ENCODE measurements at regions not wholly inside any gene's neighbourhood (a gene's known extent, or its start where the extent isn't known, plus 50 kb on each side); places are given as distances from the start of the nearest gene placed in this dataset.
A peak's percentile ranks its signal among the peaks of the same experiment; 100 is the strongest.
"Not testable (repeated sequence)": the region's sequence is repeated elsewhere in the genome, so short reads cannot be mapped to it uniquely, and the experiment has no call there.

- no peaks in the 10 kb centered on the region for H3K36me3 ChIP-seq (ENCODE audit: control insufficient read depth in 2 of 2, insufficient read depth in 1 of 2, low read length in 2 of 2)
- H3K4me3 ChIP-seq (ENCODE audit: low read depth, low read length), result no peak overlapping the region
- ChIA-PET POLR2A (no interaction called here), CTCF (no interaction called here)
- H3K4me1 ChIP-seq (ENCODE audit: control insufficient read depth, insufficient read depth, low read length), result no peaks in the 10 kb centered on the region
- H3K9me3 ChIP-seq (ENCODE audit: control insufficient read depth, insufficient read depth, low read depth, low read length), result no peaks in the 10 kb centered on the region
- no peak for TF ChIP-seq ZNF223 (tag by site-specific recombination; IDR thresholded peaks at IDR 0.05)
- TF ChIP-seq PRDM10 (tag by site-specific recombination; IDR thresholded peaks at IDR 0.05), result no peak
- no peak for TF ChIP-seq ZNF548 (tag by site-specific recombination; IDR thresholded peaks at IDR 0.05)
- TF ChIP-seq SCRT2 (tag by site-specific recombination; IDR thresholded peaks at IDR 0.05), result no peak
- TF ChIP-seq INSM2 (tag by site-specific recombination; IDR thresholded peaks at IDR 0.05), result no peak
- no peak for TF ChIP-seq ZNF335 (tag by site-specific recombination; conservative IDR thresholded peaks at IDR 0.05)
- no peak overlapping the region for H3K27ac ChIP-seq (ENCODE audit: extremely low read depth, low read depth, low read length)
Measured at GRCh38 chr5:119721775-119722174, 92.4 kb downstream of the FAM170A start.

GRCh38 chr5:119725291-119725690 is 95.9 kb downstream of the FAM170A start:
- H3K27ac ChIP-seq (ENCODE audit: extremely low read depth, low read depth, low read length); H3K4me1 ChIP-seq (ENCODE audit: control insufficient read depth, insufficient read depth, low read length); H3K9me3 ChIP-seq (ENCODE audit: control insufficient read depth, insufficient read depth, low read depth, low read length); H3K36me3 ChIP-seq (ENCODE audit: control insufficient read depth in 2 of 2, insufficient read depth in 1 of 2, low read length in 2 of 2); CTCF ChIA-PET; POLR2A ChIA-PET; H3K4me3 ChIP-seq (ENCODE audit: low read depth, low read length): not testable (repeated sequence)

GRCh38 chr5:119726544-119726943 is 97.2 kb downstream of the FAM170A start:
- Histone ChIP-seq H3K36me3 (ENCODE audit: control insufficient read depth in 2 of 2, insufficient read depth in 1 of 2, low read length in 2 of 2) (no peaks in the 10 kb centered on the region), H3K4me3 (ENCODE audit: low read depth, low read length) (no peak overlapping the region), H3K27ac (ENCODE audit: extremely low read depth, low read depth, low read length) (no peak overlapping the region), H3K4me1 (ENCODE audit: control insufficient read depth, insufficient read depth, low read length) (no peaks in the 10 kb centered on the region), H3K9me3 (ENCODE audit: control insufficient read depth, insufficient read depth, low read depth, low read length) (no peaks in the 10 kb centered on the region)
- ChIA-PET CTCF (no interaction called here), POLR2A (no interaction called here)
- TF ChIP-seq ZNF473 (tag by site-specific recombination; IDR thresholded peaks at IDR 0.05) (no peak), ZNF148 (tag by site-specific recombination; IDR thresholded peaks at IDR 0.05; ENCODE audit: borderline replicate concordance) (no peak), ZNF157 (tag by site-specific recombination; IDR thresholded peaks at IDR 0.05) (no peak), PRDM2 (tag by site-specific recombination; IDR thresholded peaks at IDR 0.05; ENCODE audit: borderline replicate concordance) (no peak), ZNF707 (tag by site-specific recombination; IDR thresholded peaks at IDR 0.05) (peak; percentile 80)

All from HEK293 (cell line).